HG03571 (cell line): ENCODE measurements at regions not wholly inside any gene's neighbourhood (a gene's known extent, or its start where the extent isn't known, plus 50 kb on each side); places are given as distances from the start of the nearest gene placed in this dataset.

Experiments used
- ATAC-seq: cut with Tn5 transposase; IDR thresholded peaks from one replicate; pipeline ENCODE4 v1.9.1; 2021; ENCODE audit not compliant: unreplicated experiment

- ATAC-seq: no peak
These were observed 316.6 kb upstream of the CHST9 start for GRCh38 chr18:27501671-27502070.

GRCh38 chr18:27500531-27500930, 315.4 kb upstream of the CHST9 start:
- no peak for ATAC-seq

- no peak for ATAC-seq
These were observed 312.1 kb upstream of the CHST9 start for GRCh38 chr18:27497246-27497645.

- ATAC-seq: no peak
These were observed 308.1 kb upstream of the CHST9 start for GRCh38 chr18:27493182-27493581.

DNA sequence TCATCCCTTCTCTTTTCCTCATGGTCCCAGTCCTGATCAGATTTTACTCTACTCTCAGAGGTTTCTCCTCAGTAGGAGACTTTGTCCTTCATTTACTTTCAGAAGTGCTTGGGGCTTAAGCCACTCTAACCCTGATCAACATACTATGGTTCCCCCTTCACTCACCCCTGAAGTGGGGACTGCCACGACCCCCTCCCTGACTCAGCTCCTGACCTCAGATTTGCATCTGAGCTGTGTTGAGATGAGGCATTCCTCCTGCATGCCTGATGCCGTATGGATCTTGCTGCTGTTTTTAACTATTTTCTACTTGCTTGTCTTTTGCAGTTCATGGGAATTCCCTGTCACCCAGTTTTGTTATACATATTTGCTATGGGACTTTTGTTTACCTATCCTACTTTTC, 306.7 kb upstream of the CHST9 start:
- no peak for ATAC-seq

GRCh38 chr18:27483276-27483675, 298.2 kb upstream of the CHST9 start:
- no peak for ATAC-seq

GRCh38 chr18:27478459-27478858, 293.4 kb upstream of the CHST9 start:
- ATAC-seq: no peak

- ATAC-seq: no peak
These were observed 288.2 kb upstream of the CHST9 start for GRCh38 chr18:27473318-27473717.

GRCh38 chr18:27467073-27467472, 282.0 kb upstream of the CHST9 start:
- ATAC-seq: no peak

- ATAC-seq: no peak
These were observed 276.8 kb upstream of the CHST9 start for GRCh38 chr18:27461957-27462356.

DNA sequence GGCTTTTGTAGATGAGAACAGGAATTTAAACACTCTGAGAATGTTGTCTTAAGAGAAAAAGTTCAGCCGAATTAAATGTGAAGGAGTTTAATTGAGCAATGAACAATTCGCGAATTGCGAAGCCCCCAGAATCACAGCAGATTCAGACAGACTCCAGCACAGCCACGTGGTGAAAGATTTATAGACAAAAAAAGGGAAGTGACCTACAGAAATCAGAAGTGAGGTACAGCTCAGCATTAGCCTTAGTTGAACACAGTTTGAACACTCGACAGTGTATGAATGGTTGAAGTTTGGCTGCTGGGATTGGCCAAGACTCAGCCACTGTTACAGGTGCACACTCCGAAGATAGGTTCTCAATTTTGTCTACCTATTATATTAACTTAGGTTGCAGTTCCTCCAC, 264.0 kb upstream of the CHST9 start:
- ATAC-seq: no peak

- ATAC-seq: no peak
These were observed 262.8 kb upstream of the CHST9 start for GRCh38 chr18:27447930-27448329.

DNA sequence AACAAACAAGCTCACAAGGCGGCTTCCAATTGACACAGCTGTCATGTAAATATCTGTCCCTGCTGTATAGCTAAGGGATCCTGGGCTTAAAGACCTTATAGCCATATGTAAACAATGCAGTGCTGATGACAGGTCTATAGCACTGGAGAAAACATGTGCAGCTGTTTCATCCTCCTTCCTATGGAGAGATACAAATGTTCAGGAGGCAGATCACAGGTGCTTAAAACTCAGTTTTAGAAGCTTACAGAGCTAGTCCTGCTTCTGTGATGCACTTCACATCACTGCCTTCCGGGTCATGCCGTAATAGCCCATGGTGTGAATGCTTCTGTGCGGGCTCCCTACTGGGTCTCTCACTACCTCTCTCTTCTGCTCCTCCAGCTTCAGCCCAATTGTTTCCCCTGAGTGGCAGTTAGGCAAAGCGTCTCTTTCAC, 262.4 kb upstream of the CHST9 start:
- no peak for ATAC-seq

GRCh38 chr18:27430595-27430994, 245.5 kb upstream of the CHST9 start:
- ATAC-seq: no peak

- ATAC-seq: no peak
These were observed 243.8 kb upstream of the CHST9 start for GRCh38 chr18:27428716-27429475.

DNA sequence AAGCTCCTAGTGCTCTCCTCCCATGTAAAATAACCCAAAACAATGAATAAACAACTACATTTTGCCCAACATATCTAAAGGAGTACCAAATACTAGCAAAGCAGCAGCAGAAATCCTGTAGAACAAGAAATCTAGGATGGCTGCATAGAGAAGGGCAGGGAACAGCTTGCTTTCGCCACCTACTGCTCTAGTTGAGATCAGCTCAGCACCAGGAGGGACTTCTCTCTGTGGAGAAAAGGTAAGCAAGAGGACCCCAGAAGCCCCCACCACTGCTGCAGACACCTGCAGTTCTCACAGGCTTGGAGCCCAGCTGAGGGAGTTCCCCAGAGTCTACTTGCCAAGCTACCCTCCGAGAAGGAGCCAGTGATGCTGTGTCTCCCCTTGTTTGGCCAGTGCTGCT, 243.0 kb upstream of the CHST9 start:
- ATAC-seq: no peak

GRCh38 chr18:27423581-27423980, 238.5 kb upstream of the CHST9 start:
- no peak for ATAC-seq

- ATAC-seq: no peak
These were observed 234.5 kb upstream of the CHST9 start for GRCh38 chr18:27419646-27420045.

DNA sequence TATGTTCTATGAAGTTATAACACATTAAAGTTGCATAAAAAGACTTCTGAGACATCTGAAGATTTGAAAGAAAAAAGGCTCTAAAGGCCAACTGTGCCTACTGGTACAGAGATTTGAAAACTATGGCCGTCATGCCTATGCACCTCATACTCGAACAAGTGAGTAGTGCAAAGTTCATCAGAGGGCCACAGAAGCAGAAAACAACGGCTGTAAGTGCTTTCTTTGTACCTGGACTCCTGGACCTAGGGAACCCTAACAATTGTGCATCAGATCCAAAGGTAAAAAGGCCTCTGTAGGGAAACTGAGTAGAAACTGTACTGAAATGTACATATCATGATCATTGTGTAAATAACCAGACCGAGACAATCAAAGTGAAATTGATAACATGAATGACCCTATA, 230.4 kb upstream of the CHST9 start:
- ATAC-seq: no peak

DNA sequence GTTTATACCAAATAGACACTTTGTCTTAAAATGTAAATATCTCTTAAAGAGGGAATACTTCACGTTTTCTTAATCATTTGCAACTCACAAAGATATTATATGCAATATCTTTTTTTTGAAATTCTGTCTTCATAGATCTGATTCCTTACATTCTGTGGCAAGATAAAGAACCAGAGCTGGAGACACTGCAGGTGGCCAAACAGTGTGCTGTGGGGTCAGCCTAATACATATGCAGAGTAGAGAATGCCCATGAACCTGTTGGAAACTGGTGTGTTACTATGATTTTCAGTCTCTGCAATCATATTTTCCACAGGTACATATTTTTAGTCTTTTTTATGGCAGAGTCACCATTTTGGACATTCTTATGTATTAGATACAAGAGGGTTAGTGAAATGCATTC, 229.6 kb upstream of the CHST9 start:
- ATAC-seq: no peak

DNA sequence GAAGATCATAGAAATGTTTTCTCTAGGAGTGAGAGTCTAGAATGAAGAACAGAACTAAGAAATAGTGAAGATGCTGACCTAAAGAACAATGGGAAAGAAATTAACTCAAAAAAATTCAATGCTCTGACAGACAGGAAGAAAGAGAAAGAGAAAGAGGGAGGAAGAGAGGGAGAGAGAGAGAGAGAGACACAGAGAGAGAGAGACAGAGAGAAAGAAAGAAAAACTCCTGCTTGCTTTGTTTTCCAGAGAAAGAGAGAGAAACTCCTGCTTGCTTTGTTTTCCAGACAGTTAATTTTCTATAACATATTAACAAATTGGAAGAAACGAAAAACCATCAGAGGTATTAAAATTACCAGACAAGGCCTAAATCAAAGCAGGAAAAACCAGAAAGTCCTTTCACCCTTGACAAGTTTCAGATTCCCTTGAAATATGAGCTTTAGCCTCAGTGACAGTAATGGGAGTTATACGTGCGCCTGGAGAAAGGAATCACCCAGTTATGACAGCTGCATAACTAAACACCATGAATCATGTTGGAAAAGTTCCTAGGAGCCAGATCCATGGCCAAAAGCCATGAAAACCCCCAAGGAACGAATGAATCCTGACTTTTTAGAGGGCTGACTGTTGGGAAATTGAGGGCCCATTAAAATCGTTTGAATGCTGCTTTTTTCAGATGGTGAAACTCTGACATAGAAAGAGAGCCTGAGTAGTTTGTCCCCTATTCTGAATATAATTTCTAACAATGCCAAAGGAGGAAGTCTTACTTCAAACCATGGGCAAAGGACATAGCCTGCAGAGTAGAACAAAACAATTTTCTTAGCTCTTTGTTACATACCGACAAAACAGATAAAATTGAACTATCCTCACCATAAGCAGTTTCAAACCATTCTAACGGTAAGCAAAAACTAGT, 228.6 kb upstream of the CHST9 start:
- no peak for ATAC-seq

DNA sequence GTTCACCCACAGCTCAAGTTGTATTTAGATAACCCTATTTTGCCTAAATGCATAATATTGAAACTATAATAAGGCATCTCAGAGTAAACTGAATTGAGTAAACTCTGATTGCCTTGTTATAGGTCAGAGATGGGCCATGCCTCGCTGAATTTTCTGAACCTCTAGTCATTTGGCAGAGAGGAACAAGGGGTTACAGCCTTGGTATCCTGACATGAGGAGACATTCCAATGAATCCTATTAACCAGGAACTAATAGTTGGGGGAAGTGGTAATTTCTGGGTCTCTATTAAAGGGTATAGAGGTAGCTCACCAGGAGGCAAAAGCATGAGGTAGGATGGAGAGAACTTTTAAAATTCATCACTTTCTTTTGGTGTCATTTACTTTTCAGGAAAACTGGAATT, 227.4 kb upstream of the CHST9 start:
- ATAC-seq: no peak
